SU-DHL-6 (cell line): ENCODE measurements at regions not wholly inside any gene's neighbourhood (a gene's known extent, or its start where the extent isn't known, plus 50 kb on each side); places are given as distances from the start of the nearest gene placed in this dataset.

Experiments used
- CTCF ChIP-seq: fragments of 200-600 bp; sonication (generic); IDR thresholded peaks from one replicate; pipeline ENCODE4 v1.5.1; 2017; ENCODE audit warnings: antibody characterized with exemption, mild to moderate bottlenecking, low read length, moderate library complexity; ENCODE audit not compliant: insufficient read depth, poor library complexity, severe bottlenecking
- EZH2phosphoT487 ChIP-seq: fragments of 200-600 bp; sonication (generic), shearing (Covaris generic); conservative IDR thresholded peaks from 2 replicates; pipeline ENCODE4 v1.6.1; 2018; ENCODE audit warnings: mild to moderate bottlenecking, antibody characterized with exemption, low read length, moderate library complexity, mixed read lengths

GRCh38 chr15:79538527-79538926 lies 106.4 kb downstream of the MINAR1 start:
- TF ChIP-seq CTCF, result no peak
- no peak for TF ChIP-seq EZH2phosphoT487
